22Rv1 (cell line): ENCODE measurements at regions not wholly inside any gene's neighbourhood (a gene's known extent, or its start where the extent isn't known, plus 50 kb on each side); places are given as distances from the start of the nearest gene placed in this dataset.
"Not testable (repeated sequence)": the region's sequence is repeated elsewhere in the genome, so short reads cannot be mapped to it uniquely, and the experiment has no call there.

Experiments used
- H3K27ac ChIP-seq: fragments of 450-650 bp; 2 replicates; pipeline ENCODE4 v1.5.1; 2017
- ZFX ChIP-seq: fragments of 450-650 bp; IDR thresholded peaks from 2 replicates; pipeline ENCODE4 v1.6.1; 2017; ENCODE audit warnings: antibody characterized with exemption, borderline replicate concordance
- TF ChIP-seq, protein P1 (sequence below): fragments of 450-650 bp; IDR thresholded peaks from 2 replicates; pipeline ENCODE4 v1.5.1; 2017; ENCODE audit warnings: mild to moderate bottlenecking

DNA sequence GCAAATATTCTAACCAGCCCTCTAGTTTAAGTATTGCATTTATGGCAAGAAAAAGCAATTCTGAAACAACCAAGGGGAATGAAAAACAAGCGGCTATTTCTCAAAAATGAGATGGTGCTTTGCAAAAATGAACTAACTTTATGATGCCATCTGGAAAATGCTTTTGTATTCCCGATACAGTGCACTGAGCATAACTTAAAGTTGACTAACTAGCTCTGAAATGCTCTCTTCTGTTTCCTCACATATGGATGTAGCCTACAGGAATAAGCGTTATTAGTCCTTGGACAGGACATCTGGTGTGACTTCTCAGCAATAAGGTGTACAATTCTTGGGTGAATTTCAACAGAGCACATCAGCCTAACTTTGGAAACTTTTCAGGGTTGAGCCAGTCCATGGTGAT, 228.2 kb upstream of the DDI1 start:
- TF ChIP-seq, protein P1, sequence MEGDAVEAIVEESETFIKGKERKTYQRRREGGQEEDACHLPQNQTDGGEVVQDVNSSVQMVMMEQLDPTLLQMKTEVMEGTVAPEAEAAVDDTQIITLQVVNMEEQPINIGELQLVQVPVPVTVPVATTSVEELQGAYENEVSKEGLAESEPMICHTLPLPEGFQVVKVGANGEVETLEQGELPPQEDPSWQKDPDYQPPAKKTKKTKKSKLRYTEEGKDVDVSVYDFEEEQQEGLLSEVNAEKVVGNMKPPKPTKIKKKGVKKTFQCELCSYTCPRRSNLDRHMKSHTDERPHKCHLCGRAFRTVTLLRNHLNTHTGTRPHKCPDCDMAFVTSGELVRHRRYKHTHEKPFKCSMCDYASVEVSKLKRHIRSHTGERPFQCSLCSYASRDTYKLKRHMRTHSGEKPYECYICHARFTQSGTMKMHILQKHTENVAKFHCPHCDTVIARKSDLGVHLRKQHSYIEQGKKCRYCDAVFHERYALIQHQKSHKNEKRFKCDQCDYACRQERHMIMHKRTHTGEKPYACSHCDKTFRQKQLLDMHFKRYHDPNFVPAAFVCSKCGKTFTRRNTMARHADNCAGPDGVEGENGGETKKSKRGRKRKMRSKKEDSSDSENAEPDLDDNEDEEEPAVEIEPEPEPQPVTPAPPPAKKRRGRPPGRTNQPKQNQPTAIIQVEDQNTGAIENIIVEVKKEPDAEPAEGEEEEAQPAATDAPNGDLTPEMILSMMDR, result no peak
- TF ChIP-seq ZFX, result no peak

DNA sequence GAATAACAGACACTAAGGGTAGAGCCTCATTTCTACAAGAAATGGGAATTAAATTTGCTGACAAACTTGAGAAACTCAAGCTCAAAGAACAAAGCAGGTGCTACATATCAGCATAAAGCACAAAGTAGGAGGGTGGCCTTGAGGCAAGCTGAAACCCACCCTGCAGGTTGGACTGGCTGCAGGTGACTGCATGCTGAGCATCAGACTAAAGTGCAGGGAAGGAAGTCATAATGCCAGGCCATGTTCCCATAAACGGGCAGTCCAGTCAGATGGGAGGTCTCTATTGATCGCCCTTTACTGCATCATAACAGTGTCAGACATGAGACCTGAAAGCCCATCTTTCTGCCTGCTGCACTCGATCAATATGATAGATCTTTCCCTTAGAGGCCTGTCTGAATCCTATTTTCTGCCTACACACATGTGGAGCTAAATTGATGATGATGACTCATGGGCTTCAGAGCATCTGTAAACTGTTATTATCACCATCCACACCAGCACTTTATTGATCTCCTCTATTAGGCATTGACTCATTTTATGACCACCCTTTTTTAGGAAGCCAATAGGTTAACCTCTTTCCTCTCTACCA, 224.5 kb upstream of the DDI1 start:
- TF ChIP-seq, protein P1, result no peak
- TF ChIP-seq ZFX, result no peak
- H3K27ac ChIP-seq, result no peak overlapping the region

More for the DNA sequence above, 228.2 kb upstream of the DDI1 start:
- no peak overlapping the region for H3K27ac ChIP-seq

DNA sequence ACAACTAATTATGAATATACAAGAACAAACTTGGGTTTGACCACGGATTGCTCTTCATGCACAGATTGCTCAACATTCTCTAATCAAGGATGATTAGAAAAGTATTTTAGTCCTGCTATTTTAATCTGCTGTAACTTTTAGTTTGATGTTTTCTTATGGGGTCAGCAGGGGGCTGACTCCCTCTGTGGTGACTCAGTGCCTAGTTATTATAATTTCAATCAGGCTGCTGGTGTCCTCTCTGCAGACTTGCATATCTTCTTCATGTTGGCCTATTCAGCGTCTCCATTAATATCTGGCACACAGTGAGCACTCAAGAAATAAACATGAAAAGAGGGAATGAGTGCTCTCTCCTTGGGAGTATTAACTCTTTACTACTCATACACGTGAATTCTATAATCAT, 223.8 kb upstream of the DDI1 start:
- TF ChIP-seq ZFX, result no peak
- TF ChIP-seq, protein P1, result no peak
- H3K27ac ChIP-seq, result no peak overlapping the region

DNA sequence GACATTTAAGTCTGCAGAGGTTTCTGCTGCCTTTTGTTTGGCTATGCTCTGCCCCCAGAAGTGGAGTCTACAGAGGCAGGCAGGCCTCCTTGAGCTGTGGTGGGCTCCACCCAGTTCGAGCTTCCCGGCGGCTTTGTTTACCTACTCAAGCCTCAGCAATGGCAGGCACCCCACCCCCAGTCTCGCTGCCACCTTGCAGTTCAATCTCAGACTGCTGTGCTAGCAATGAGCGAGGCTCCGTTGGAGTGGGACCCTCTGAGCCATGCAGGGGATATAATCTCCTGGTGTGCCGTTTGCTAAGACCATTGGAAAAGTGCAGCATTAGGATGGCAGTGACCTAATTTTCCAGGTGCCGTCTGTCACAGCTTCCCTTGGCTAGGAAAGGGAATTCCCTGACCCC, 216.1 kb upstream of the DDI1 start:
- H3K27ac ChIP-seq, result not testable (repeated sequence)

DNA sequence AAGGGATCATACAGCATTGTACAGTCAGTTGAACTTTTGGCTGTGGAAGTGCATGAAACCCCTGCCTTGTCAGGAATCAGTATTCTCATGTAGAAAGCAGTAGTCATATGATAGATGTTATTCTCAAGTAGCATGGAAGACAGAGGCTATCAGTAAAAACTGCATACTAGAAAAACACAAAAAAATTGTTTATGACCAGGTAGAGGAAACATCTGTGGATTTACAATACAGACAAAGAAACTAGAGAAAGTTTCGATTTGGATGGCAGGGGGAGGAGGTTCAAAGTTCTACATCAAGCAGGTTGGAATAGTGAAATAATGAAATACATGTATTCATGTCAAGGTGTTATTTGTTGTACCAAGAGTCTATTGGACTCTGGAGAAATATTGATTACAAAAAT, 212.3 kb upstream of the DDI1 start:
- no peak overlapping the region for H3K27ac ChIP-seq
- TF ChIP-seq, protein P1, result no peak
- TF ChIP-seq ZFX, result no peak

GRCh38 chr11:103825469-103825868, 211.0 kb upstream of the DDI1 start:
- TF ChIP-seq ZFX, result no peak
- TF ChIP-seq, protein P1, result no peak

GRCh38 chr11:103826856-103827255, 209.6 kb upstream of the DDI1 start:
- TF ChIP-seq ZFX, result no peak
- TF ChIP-seq, protein P1, result no peak
- H3K27ac ChIP-seq, result no peak overlapping the region

More at GRCh38 chr11:103825469-103825868, 211.0 kb upstream of the DDI1 start:
- H3K27ac ChIP-seq, result no peak overlapping the region

- no peak overlapping the region for H3K27ac ChIP-seq
- TF ChIP-seq, protein P1, result no peak
These were observed 206.8 kb upstream of the DDI1 start for GRCh38 chr11:103829596-103829995.
